ENCODE measurements at regions not wholly inside any gene's neighbourhood (a gene's known extent, or its start where the extent isn't known, plus 50 kb on each side); places are given as distances from the start of the nearest gene placed in this dataset.

- no peaks in the 10 kb centered on the region for H4K20me1 ChIP-seq (ENCODE audit: insufficient read depth, low read length)
- H3K4me1 ChIP-seq (ENCODE audit: insufficient read depth, low read length), result no peaks in the 10 kb centered on the region
- H3K9me3 ChIP-seq (ENCODE audit: insufficient read depth, low read depth, low read length), result no peaks in the 10 kb centered on the region
- no peaks in the 10 kb centered on the region for H3K36me3 ChIP-seq (ENCODE audit: insufficient read depth, low read length)
- H3K9me3 Mint-ChIP-seq (ENCODE audit: unreplicated experiment), result peaks cover 6% of the 10 kb centered on the region
- no peak overlapping the region for H3K4me2 ChIP-seq (ENCODE audit: low read length)
- FAIRE-seq (no peak), DNase-seq (ENCODE audit: low read depth) (no peak)
- H3K36me3 Mint-ChIP-seq (ENCODE audit: low read depth, unreplicated experiment), result no peaks in the 10 kb centered on the region
- no peak overlapping the region for H3K9ac ChIP-seq (ENCODE audit: low read length)
- H3K27ac Mint-ChIP-seq (ENCODE audit: unreplicated experiment), result no peak overlapping the region
- TF ChIP-seq EZH2 (IDR thresholded peaks at IDR 0.05; ENCODE audit: insufficient read depth, low read length), result no peak
- no peaks in the 10 kb centered on the region for H3K79me2 ChIP-seq (ENCODE audit: insufficient read depth, low read length)
- no peak overlapping the region for H3K4me3 ChIP-seq (ENCODE audit: insufficient read depth, low read depth, low read length)
- H3K27me3 Mint-ChIP-seq (ENCODE audit: low read depth, unreplicated experiment), result peaks cover 25% of the 10 kb centered on the region
- H2AFZ ChIP-seq (ENCODE audit: low read depth, low read length), result no peak overlapping the region
- no peak overlapping the region for H3K27ac ChIP-seq (ENCODE audit: low read depth, low read length)
- H3K4me3 Mint-ChIP-seq (ENCODE audit: unreplicated experiment), result no peak overlapping the region
- no peaks in the 10 kb centered on the region for H3K27me3 ChIP-seq (ENCODE audit: insufficient read depth, low read length)
- H3K4me1 Mint-ChIP-seq (ENCODE audit: low read depth, unreplicated experiment), result no peaks in the 10 kb centered on the region
These were observed 313.5 kb upstream of the PLXNA2 start for GRCh38 chr1:208557723-208558094.

- Mint-ChIP-seq H3K9me3 (ENCODE audit: unreplicated experiment) (peaks cover 6% of the 10 kb centered on the region), H3K4me1 (ENCODE audit: low read depth, unreplicated experiment) (peaks cover under 1% of the 10 kb centered on the region), H3K36me3 (ENCODE audit: low read depth, unreplicated experiment) (no peaks in the 10 kb centered on the region), H3K4me3 (ENCODE audit: unreplicated experiment) (no peak overlapping the region), H3K27ac (ENCODE audit: unreplicated experiment) (no peak overlapping the region), H3K27me3 (ENCODE audit: low read depth, unreplicated experiment) (peaks cover 25% of the 10 kb centered on the region)
- Histone ChIP-seq H3K27me3 (ENCODE audit: insufficient read depth, low read length) (no peaks in the 10 kb centered on the region), H3K4me3 (ENCODE audit: insufficient read depth, low read depth, low read length) (no peak overlapping the region), H3K27ac (ENCODE audit: low read depth, low read length) (no peak overlapping the region), H3K4me2 (ENCODE audit: low read length) (no peak overlapping the region), H3K9ac (ENCODE audit: low read length) (no peak overlapping the region), H3K36me3 (ENCODE audit: insufficient read depth, low read length) (no peaks in the 10 kb centered on the region), H3K79me2 (ENCODE audit: insufficient read depth, low read length) (no peaks in the 10 kb centered on the region), H2AFZ (ENCODE audit: low read depth, low read length) (no peak overlapping the region), H3K4me1 (ENCODE audit: insufficient read depth, low read length) (no peaks in the 10 kb centered on the region), H4K20me1 (ENCODE audit: insufficient read depth, low read length) (no peaks in the 10 kb centered on the region), H3K9me3 (ENCODE audit: insufficient read depth, low read depth, low read length) (no peaks in the 10 kb centered on the region)
- FAIRE-seq (no peak), DNase-seq (ENCODE audit: low read depth) (no peak)
- TF ChIP-seq EZH2 (IDR thresholded peaks at IDR 0.05; ENCODE audit: insufficient read depth, low read length), result no peak
- TF ChIP-seq, protein P1, sequence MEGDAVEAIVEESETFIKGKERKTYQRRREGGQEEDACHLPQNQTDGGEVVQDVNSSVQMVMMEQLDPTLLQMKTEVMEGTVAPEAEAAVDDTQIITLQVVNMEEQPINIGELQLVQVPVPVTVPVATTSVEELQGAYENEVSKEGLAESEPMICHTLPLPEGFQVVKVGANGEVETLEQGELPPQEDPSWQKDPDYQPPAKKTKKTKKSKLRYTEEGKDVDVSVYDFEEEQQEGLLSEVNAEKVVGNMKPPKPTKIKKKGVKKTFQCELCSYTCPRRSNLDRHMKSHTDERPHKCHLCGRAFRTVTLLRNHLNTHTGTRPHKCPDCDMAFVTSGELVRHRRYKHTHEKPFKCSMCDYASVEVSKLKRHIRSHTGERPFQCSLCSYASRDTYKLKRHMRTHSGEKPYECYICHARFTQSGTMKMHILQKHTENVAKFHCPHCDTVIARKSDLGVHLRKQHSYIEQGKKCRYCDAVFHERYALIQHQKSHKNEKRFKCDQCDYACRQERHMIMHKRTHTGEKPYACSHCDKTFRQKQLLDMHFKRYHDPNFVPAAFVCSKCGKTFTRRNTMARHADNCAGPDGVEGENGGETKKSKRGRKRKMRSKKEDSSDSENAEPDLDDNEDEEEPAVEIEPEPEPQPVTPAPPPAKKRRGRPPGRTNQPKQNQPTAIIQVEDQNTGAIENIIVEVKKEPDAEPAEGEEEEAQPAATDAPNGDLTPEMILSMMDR (IDR thresholded peaks at IDR 0.05; ENCODE audit: insufficient read depth, low read depth, low read length), result no peak
These were observed 315.6 kb upstream of the PLXNA2 start for GRCh38 chr1:208559597-208560329.

DNA sequence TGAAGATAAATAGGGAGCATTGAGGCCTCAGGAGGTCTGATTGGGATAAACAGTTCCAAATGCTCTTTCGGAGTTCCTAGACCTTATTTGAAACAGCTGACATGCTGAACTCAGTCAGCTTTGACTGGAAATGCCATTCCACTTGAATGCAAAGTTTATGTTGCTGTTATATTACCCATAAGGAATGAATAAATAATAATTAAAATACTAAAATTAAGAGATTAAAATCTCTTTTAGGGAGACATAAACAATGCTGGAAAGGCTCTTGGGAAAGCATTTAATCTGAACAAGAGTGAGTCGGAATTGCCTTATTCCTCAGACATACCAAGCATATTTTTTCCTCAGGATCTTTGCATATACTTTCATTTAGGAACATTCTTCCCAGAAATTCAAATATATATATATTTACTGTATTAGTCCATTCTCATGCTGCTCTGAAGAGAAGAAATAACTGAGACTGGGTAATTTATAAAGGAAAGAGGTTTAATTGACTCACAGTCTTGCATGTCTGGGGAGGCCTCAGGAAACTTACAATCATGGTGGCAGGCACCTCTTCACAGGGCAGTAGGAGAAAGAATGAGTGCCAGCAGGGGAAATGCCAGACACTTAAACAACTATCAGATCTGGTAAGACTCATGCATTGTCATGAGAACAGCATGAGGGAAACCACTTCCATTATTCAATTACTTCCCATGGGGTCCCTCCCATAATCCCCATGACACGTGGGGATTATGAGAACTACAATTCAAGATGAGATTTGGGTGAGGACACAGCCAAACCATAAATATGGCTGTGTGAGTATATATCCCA is 318.2 kb upstream of the PLXNA2 start:
- Mint-ChIP-seq H3K4me1 (ENCODE audit: low read depth, unreplicated experiment) (peaks cover 19% of the 10 kb centered on the region), H3K9me3 (ENCODE audit: unreplicated experiment) (peaks cover 6% of the 10 kb centered on the region), H3K4me3 (ENCODE audit: unreplicated experiment) (no peak overlapping the region), H3K27me3 (ENCODE audit: low read depth, unreplicated experiment) (peaks cover 20% of the 10 kb centered on the region), H3K27ac (ENCODE audit: unreplicated experiment) (no peak overlapping the region), H3K36me3 (ENCODE audit: low read depth, unreplicated experiment) (no peaks in the 10 kb centered on the region)
- Histone ChIP-seq H3K9ac (ENCODE audit: low read length) (no peak overlapping the region), H3K9me3 (ENCODE audit: insufficient read depth, low read depth, low read length) (no peaks in the 10 kb centered on the region), H3K4me3 (ENCODE audit: insufficient read depth, low read depth, low read length) (no peak overlapping the region), H3K4me2 (ENCODE audit: low read length) (no peak overlapping the region), H3K27me3 (ENCODE audit: insufficient read depth, low read length) (no peaks in the 10 kb centered on the region), H3K27ac (ENCODE audit: low read depth, low read length) (no peak overlapping the region), H3K79me2 (ENCODE audit: insufficient read depth, low read length) (no peaks in the 10 kb centered on the region), H3K36me3 (ENCODE audit: insufficient read depth, low read length) (no peaks in the 10 kb centered on the region), H2AFZ (ENCODE audit: low read depth, low read length) (no peak overlapping the region), H3K4me1 (ENCODE audit: insufficient read depth, low read length) (no peaks in the 10 kb centered on the region), H4K20me1 (ENCODE audit: insufficient read depth, low read length) (no peaks in the 10 kb centered on the region)
- no peak for FAIRE-seq
- TF ChIP-seq, protein P1 (IDR thresholded peaks at IDR 0.05; ENCODE audit: insufficient read depth, low read depth, low read length), result no peak
- TF ChIP-seq EZH2 (IDR thresholded peaks at IDR 0.05; ENCODE audit: insufficient read depth, low read length), result no peak
- DNase-seq (ENCODE audit: low read depth), result no peak
